Kidney (tissue), 13 donors: ENCODE measurements at regions not wholly inside any gene's neighbourhood (a gene's known extent, or its start where the extent isn't known, plus 50 kb on each side); places are given as distances from the start of the nearest gene placed in this dataset.
"Not testable (repeated sequence)": the region's sequence is repeated elsewhere in the genome, so short reads cannot be mapped to it uniquely, and the experiment has no call there.

Experiments used
- DNase-seq, 5 donors: peaks; one replicate each; pipeline ENCODE4 v3.0.0-alpha.2; 2013 to 2020
- FAIRE-seq: peaks from 2 replicates; lab custom pipeline; 2012; peaks lifted over from hg19 to GRCh38; lab: Jason Lieb, UNC
- H3K27ac ChIP-seq, 2 donors: one replicate each; pipeline ENCODE4 v1.7.0; 2013; ENCODE audit warnings: low read depth in 2 of 2, low read length in 2 of 2, inconsistent platforms in 1 of 2
- H3K27me3 ChIP-seq: one replicate; pipeline ENCODE4 v1.7.1; 2013; ENCODE audit warnings: low read length, inconsistent platforms; ENCODE audit not compliant: control insufficient read depth, insufficient read depth
- H3K36me3 ChIP-seq, 3 donors: one replicate each; pipeline versions ENCODE4 v1.7.0 to v1.7.1; 2013; ENCODE audit warnings: low read length in 3 of 3, control low read depth in 1 of 3, inconsistent platforms in 1 of 3; ENCODE audit not compliant: insufficient read depth in 3 of 3, control insufficient read depth in 2 of 3
- H3K4me1 ChIP-seq, 3 donors: one replicate each; pipeline versions ENCODE4 v1.7.0 to v1.7.1; 2013; ENCODE audit warnings: low read length in 3 of 3, inconsistent platforms in 1 of 3, low read depth in 1 of 3; ENCODE audit not compliant: control insufficient read depth in 2 of 3, insufficient read depth in 2 of 3
- H3K4me3 ChIP-seq, 3 donors: one replicate each; pipeline versions ENCODE4 v1.7.0 to v1.8.1; 2013; ENCODE audit warnings: low read length in 3 of 3, control low read depth in 1 of 3, inconsistent platforms in 1 of 3
- H3K9ac ChIP-seq, 3 donors: one replicate each; pipeline versions ENCODE4 v1.7.0 to v1.7.1; 2013; ENCODE audit warnings: low read length in 3 of 3, control low read depth in 1 of 3, inconsistent platforms in 1 of 3
- H3K9me3 ChIP-seq, 3 donors: one replicate each; pipeline versions ENCODE4 v1.7.0 to v1.7.1; 2013; ENCODE audit warnings: low read length in 3 of 3, control low read depth in 1 of 3, inconsistent platforms in 1 of 3; ENCODE audit not compliant: control insufficient read depth in 2 of 3, insufficient read depth in 1 of 3
- intact Hi-C: fragments of 100-400 bp; cut with DNase I; formaldehyde crosslinking; loops from one replicate; pipeline ENCODE4 v1.11.1; 2022
- TF ChIP-seq, protein P1 (sequence below): IDR thresholded peaks from 3 replicates; pipeline ENCODE4 v1.5.1; 2012; ENCODE audit warnings: mild to moderate bottlenecking, moderate library complexity, borderline replicate concordance; ENCODE audit not compliant: insufficient read depth; ENCODE audit errors: extremely low read depth
- donor health status: control.
- donor health status: control.
- donor health status: control.
- donor health status: control.
- donor health status: control.
- donor health status: DM: yes; HTN: yes; CAD: no.
- donor health status: Normal renal cell carcinoma (clear cell type).

DNA sequence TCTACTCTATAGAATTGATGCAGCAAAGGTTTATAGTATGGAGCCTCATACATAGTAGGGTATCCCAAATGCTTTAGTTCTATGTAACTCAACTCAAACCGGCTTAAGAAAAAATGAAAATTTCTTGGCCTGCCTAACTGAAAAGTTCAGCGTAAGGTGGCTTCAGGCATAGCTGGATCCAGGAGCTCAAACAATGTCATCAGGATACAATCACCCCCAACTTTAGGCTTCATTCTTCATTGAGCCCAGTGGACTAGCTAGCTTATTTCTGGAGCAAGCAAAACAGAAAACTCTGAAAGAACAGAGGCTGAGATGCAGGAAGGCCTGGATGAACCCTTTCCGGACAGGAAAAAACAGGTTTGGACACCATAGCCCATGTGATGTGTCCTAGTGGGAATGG is 147.5 kb upstream of the HS3ST4 start:
- Histone ChIP-seq H3K27me3 (no peaks in the 10 kb centered on the region), H3K36me3 (no peaks in the 10 kb centered on the region), H3K9me3 (no peaks in the 10 kb centered on the region), H3K4me1 (no peaks in the 10 kb centered on the region), H3K9ac (no peak overlapping the region), H3K4me3 (no peak overlapping the region), H3K27ac (no peak overlapping the region)
- intact Hi-C loops = no loop called here
- TF ChIP-seq, protein P1, sequence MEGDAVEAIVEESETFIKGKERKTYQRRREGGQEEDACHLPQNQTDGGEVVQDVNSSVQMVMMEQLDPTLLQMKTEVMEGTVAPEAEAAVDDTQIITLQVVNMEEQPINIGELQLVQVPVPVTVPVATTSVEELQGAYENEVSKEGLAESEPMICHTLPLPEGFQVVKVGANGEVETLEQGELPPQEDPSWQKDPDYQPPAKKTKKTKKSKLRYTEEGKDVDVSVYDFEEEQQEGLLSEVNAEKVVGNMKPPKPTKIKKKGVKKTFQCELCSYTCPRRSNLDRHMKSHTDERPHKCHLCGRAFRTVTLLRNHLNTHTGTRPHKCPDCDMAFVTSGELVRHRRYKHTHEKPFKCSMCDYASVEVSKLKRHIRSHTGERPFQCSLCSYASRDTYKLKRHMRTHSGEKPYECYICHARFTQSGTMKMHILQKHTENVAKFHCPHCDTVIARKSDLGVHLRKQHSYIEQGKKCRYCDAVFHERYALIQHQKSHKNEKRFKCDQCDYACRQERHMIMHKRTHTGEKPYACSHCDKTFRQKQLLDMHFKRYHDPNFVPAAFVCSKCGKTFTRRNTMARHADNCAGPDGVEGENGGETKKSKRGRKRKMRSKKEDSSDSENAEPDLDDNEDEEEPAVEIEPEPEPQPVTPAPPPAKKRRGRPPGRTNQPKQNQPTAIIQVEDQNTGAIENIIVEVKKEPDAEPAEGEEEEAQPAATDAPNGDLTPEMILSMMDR = no peak
- DNase-seq = no peak
- no peak for FAIRE-seq

DNA sequence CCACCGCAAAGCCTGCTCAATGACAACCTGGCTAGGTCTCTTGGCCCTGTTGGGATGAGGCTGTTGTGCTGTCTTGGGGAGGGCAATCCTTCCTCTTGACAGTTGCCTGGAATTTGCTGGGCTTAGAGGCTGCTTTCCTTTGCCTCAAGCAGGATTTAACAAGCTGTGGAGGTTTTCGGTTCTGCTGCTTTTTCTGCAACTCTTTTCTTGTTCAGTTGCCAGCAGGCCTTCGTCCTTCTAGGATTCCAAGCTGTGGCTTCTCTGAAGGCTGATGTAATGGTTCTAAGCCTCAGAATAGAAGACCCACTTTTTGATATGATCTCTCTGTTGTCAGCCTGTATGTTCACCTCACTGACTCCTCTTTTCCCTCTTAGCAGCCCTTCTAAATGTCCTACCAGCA is 149.5 kb upstream of the HS3ST4 start:
- Histone ChIP-seq H3K4me1 (no peaks in the 10 kb centered on the region), H3K27ac (no peak overlapping the region), H3K4me3 (no peak overlapping the region), H3K9ac (no peak overlapping the region), H3K36me3 (no peaks in the 10 kb centered on the region), H3K9me3 (peaks cover 0 to 2% (median 0%) of the 10 kb centered on the region in 3 donors), H3K27me3 (no peaks in the 10 kb centered on the region)
- FAIRE-seq (no peak), DNase-seq (no peak)
- intact Hi-C loops = no loop called here
- TF ChIP-seq, protein P1 = no peak

DNA sequence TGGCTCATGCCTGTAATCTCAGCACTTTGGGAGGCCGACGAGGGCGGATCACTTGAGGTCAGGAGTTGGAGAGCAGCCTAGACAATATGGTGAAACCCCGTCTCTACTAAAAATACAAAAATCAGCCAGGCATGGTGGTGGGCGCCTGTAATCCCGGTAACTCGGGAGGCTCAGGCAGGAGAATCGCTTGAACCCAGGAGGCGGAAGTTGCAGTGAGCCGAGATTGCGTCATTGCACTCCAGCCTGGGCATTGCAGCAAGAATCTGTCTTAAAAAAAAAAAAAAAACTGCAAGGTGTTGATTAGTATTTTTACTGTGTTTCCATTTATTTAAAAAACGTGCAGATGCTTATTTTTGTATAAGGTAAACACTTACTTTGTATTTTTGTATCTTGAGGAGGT is 152.0 kb upstream of the HS3ST4 start:
- H3K27ac ChIP-seq, H3K36me3 ChIP-seq, FAIRE-seq, intact Hi-C loops, H3K9ac ChIP-seq, H3K4me1 ChIP-seq, DNase-seq, H3K9me3 ChIP-seq, H3K4me3 ChIP-seq, H3K27me3 ChIP-seq: not testable (repeated sequence)

DNA sequence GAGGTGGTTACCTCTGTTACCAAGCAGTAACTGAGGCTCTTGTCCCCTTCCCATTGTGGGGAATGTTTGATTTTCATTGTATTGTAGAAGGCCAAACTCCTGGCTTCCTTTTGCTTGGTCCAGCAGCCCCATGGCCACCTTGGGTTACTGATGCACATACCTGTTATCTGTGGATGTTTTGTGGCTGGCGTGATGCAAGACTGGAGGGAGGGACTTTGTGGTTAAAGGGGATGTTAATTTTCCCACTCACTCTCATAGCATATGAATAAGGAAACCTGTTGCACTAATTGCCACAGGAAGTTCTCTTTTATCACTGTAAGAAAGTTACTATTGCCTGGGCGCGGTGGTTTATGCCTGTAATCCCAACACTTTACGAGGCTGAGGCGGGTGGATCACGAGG is 168.6 kb upstream of the HS3ST4 start:
- Histone ChIP-seq H3K4me3 (no peak overlapping the region), H3K4me1 (no peaks in the 10 kb centered on the region), H3K27ac (no peak overlapping the region), H3K36me3 (no peaks in the 10 kb centered on the region), H3K9ac (no peak overlapping the region), H3K27me3 (no peaks in the 10 kb centered on the region), H3K9me3 (no peaks in the 10 kb centered on the region)
- TF ChIP-seq, protein P1 = no peak
- DNase-seq (no peak), FAIRE-seq (no peak)
- intact Hi-C loops = no loop called here
